ENCODE measurements at regions not wholly inside any gene's neighbourhood (a gene's known extent, or its start where the extent isn't known, plus 50 kb on each side); places are given as distances from the start of the nearest gene placed in this dataset.

- DNase-seq (ENCODE audit: low read depth), result no peak
- no peak for TF ChIP-seq CTCF (IDR thresholded peaks at IDR 0.05; ENCODE audit: low read depth, low read length, missing control alignments)
- H3K4me3 ChIP-seq (ENCODE audit: low read depth, low read length), result no peak overlapping the region
These were observed 231.3 kb upstream of the PDE10A start for GRCh38 chr6:165894171-165894825.

GRCh38 chr6:165893431-165893830 is 230.4 kb upstream of the PDE10A start:
- DNase-seq (ENCODE audit: low read depth), result no peak
- TF ChIP-seq CTCF (IDR thresholded peaks at IDR 0.05; ENCODE audit: low read depth, low read length, missing control alignments), result no peak
- H3K4me3 ChIP-seq (ENCODE audit: low read depth, low read length), result no peak overlapping the region

- no peak overlapping the region for H3K4me3 ChIP-seq (ENCODE audit: low read depth, low read length)
- no peak for DNase-seq (ENCODE audit: low read depth)
- no peak for TF ChIP-seq CTCF (IDR thresholded peaks at IDR 0.05; ENCODE audit: low read depth, low read length, missing control alignments)
These were observed 228.3 kb upstream of the PDE10A start for GRCh38 chr6:165891320-165891719.

- no peak for TF ChIP-seq CTCF (IDR thresholded peaks at IDR 0.05; ENCODE audit: low read depth, low read length, missing control alignments)
- no peak overlapping the region for H3K4me3 ChIP-seq (ENCODE audit: low read depth, low read length)
- no peak for DNase-seq (ENCODE audit: low read depth)
These were observed 227.3 kb upstream of the PDE10A start for GRCh38 chr6:165890404-165890735.

GRCh38 chr6:165889636-165890403 is 226.8 kb upstream of the PDE10A start:
- TF ChIP-seq CTCF (IDR thresholded peaks at IDR 0.05; ENCODE audit: low read depth, low read length, missing control alignments), result peak; percentile 46
- no peak overlapping the region for H3K4me3 ChIP-seq (ENCODE audit: low read depth, low read length)
- no peak for DNase-seq (ENCODE audit: low read depth)

- H3K4me3 ChIP-seq (ENCODE audit: low read depth, low read length), result no peak overlapping the region
- no peak for DNase-seq (ENCODE audit: low read depth)
- TF ChIP-seq CTCF (IDR thresholded peaks at IDR 0.05; ENCODE audit: low read depth, low read length, missing control alignments), result no peak
These were observed 223.1 kb upstream of the PDE10A start for GRCh38 chr6:165886169-165886568.

Measured in GM12864 (cell line).